H9 (cell line): ENCODE measurements at regions not wholly inside any gene's neighbourhood (a gene's known extent, or its start where the extent isn't known, plus 50 kb on each side); places are given as distances from the start of the nearest gene placed in this dataset.
A peak's percentile ranks its signal among the peaks of the same experiment; 100 is the strongest.

ENCODE experiments used
- DNase-seq: peaks from one replicate; pipeline ENCODE4 v3.0.0-alpha.2; 2017
- H2AFZ ChIP-seq: one replicate; pipeline ENCODE4 v1.6.1; 2013; ENCODE audit warnings: mild to moderate bottlenecking, low read length, control low read depth, moderate library complexity
- H2AK5ac ChIP-seq: 2 replicates; pipeline ENCODE4 v1.6.1; 2013; ENCODE audit warnings: low read length, control low read depth, mixed read lengths; ENCODE audit not compliant: insufficient read length
- H2BK120ac ChIP-seq: one replicate; pipeline ENCODE4 v1.6.1; 2013; ENCODE audit warnings: low read depth, mild to moderate bottlenecking, low read length, control low read depth, inconsistent platforms; ENCODE audit not compliant: poor library complexity, severe bottlenecking
- H2BK12ac ChIP-seq: 2 replicates; pipeline ENCODE4 v1.6.1; 2013; ENCODE audit warnings: low read length, control low read depth, mixed read lengths, low read depth; ENCODE audit not compliant: insufficient read length
- H2BK15ac ChIP-seq: 2 replicates; pipeline ENCODE4 v1.6.1; 2013; ENCODE audit warnings: low read depth, low read length, control low read depth
- H2BK20ac ChIP-seq: one replicate; pipeline ENCODE4 v1.6.1; 2013; ENCODE audit warnings: low read depth, mild to moderate bottlenecking, low read length, control low read depth, inconsistent platforms; ENCODE audit not compliant: poor library complexity, severe bottlenecking
- H2BK5ac ChIP-seq: 2 replicates; pipeline ENCODE4 v1.6.1; 2013; ENCODE audit warnings: low read length, control low read depth, mixed read lengths; ENCODE audit not compliant: insufficient read length
- H3K14ac ChIP-seq: 2 replicates; pipeline ENCODE4 v1.6.1; 2013; ENCODE audit warnings: low read length, control low read depth; ENCODE audit not compliant: insufficient read depth
- H3K18ac ChIP-seq: 2 replicates; pipeline ENCODE4 v1.6.1; 2013; ENCODE audit warnings: low read depth, mild to moderate bottlenecking, mixed read lengths, low read length, control low read depth; ENCODE audit not compliant: insufficient read length
- H3K23ac ChIP-seq: 2 replicates; pipeline ENCODE4 v1.6.1; 2013; ENCODE audit warnings: low read length, control low read depth, mixed read lengths, low read depth; ENCODE audit not compliant: insufficient read length
- H3K23me2 ChIP-seq: 2 replicates; pipeline ENCODE4 v1.6.1; 2013; ENCODE audit warnings: low read depth, mild to moderate bottlenecking, mixed read lengths, low read length, control low read depth; ENCODE audit not compliant: insufficient read length, poor library complexity, severe bottlenecking
- H3K27ac ChIP-seq: 2 replicates; pipeline ENCODE4 v1.5.1; 2013; ENCODE audit warnings: low read length, control low read depth, mixed read lengths, low read depth; ENCODE audit not compliant: insufficient read length
- H3K27me3 ChIP-seq: 2 replicates; pipeline ENCODE4 v1.6.1; 2013; ENCODE audit warnings: low read length, control low read depth, inconsistent platforms; ENCODE audit not compliant: insufficient read depth
- H3K4ac ChIP-seq: 2 replicates; pipeline ENCODE4 v1.6.1; 2013; ENCODE audit warnings: low read depth, mild to moderate bottlenecking, control low read depth, inconsistent platforms, low read length, moderate library complexity
- H3K4me1 ChIP-seq: 2 replicates; pipeline ENCODE4 v1.6.1; 2013; ENCODE audit warnings: low read length, control low read depth, inconsistent platforms; ENCODE audit not compliant: insufficient read depth
- H3K4me2 ChIP-seq: 2 replicates; pipeline ENCODE4 v1.6.1; 2013; ENCODE audit warnings: low read length, control low read depth, mixed read lengths; ENCODE audit not compliant: insufficient read length, insufficient read depth
- H3K56ac ChIP-seq: 2 replicates; pipeline ENCODE4 v1.6.1; 2013; ENCODE audit warnings: low read depth, mild to moderate bottlenecking, mixed read lengths, low read length, control low read depth; ENCODE audit not compliant: insufficient read length
- H3K79me1 ChIP-seq: 2 replicates; pipeline ENCODE4 v1.6.1; 2013; ENCODE audit warnings: low read depth, mild to moderate bottlenecking, moderate library complexity, low read length, control low read depth, inconsistent platforms; ENCODE audit not compliant: insufficient read depth, poor library complexity, severe bottlenecking
- H3K79me2 ChIP-seq: 2 replicates; pipeline ENCODE4 v1.6.1; 2013; ENCODE audit warnings: low read length, control low read depth, inconsistent platforms; ENCODE audit not compliant: insufficient read depth
- H3K9ac ChIP-seq: 2 replicates; pipeline ENCODE4 v1.6.1; 2013; ENCODE audit warnings: low read length, control low read depth, mixed read lengths; ENCODE audit not compliant: insufficient read length; ENCODE audit errors: extremely low read depth
- H3K9me3 ChIP-seq: one replicate; pipeline ENCODE4 v1.6.1; 2013; ENCODE audit warnings: low read depth, low read length, inconsistent platforms; ENCODE audit not compliant: control insufficient read depth
- H3T11ph ChIP-seq: one replicate; pipeline ENCODE4 v1.6.1; 2013; ENCODE audit warnings: mild to moderate bottlenecking, low read length, control low read depth, inconsistent platforms
- H4K20me1 ChIP-seq: one replicate; pipeline ENCODE4 v1.6.1; 2013; ENCODE audit not compliant: control insufficient read depth, insufficient read length, insufficient read depth
- H4K5ac ChIP-seq: 2 replicates; pipeline ENCODE4 v1.6.1; 2013; ENCODE audit warnings: low read depth, mild to moderate bottlenecking, mixed read lengths, low read length, control low read depth; ENCODE audit not compliant: insufficient read length
- H4K8ac ChIP-seq: replicated peaks from 2 replicates; pipeline ENCODE4 v1.6.1; 2013; ENCODE audit warnings: low read length, control low read depth, mixed read lengths, low read depth; ENCODE audit not compliant: insufficient read length
- H4K91ac ChIP-seq: 2 replicates; pipeline ENCODE4 v1.6.1; 2013; ENCODE audit warnings: low read depth, mild to moderate bottlenecking, moderate library complexity, mixed read lengths, low read length, control low read depth; ENCODE audit not compliant: insufficient read length
- H3K27ac Mint-ChIP-seq, 3 experiments: 2 replicates in 2 of 3; 3 replicates in 1 of 3; pipeline ENCODE4 v1.8.0; 2020 to 2021; ENCODE audit warnings: mixed read lengths in 3 of 3, mild to moderate bottlenecking in 1 of 3, moderate library complexity in 1 of 3
- H3K27me3 Mint-ChIP-seq: 2 replicates; pipeline ENCODE4 v1.8.0; 2021; ENCODE audit warnings: low read depth, mild to moderate bottlenecking, moderate library complexity, mixed read lengths
- H3K36me3 Mint-ChIP-seq, 3 experiments: 2 replicates in 2 of 3; 3 replicates in 1 of 3; pipeline ENCODE4 v1.8.0; 2020 to 2021; ENCODE audit warnings: low read depth in 3 of 3, mixed read lengths in 3 of 3; ENCODE audit not compliant: insufficient read depth in 1 of 3
- H3K4me1 Mint-ChIP-seq, 2 experiments: 2 replicates each; pipeline ENCODE4 v1.8.0; 2020; ENCODE audit warnings: mixed read lengths in 2 of 2
- H3K4me3 Mint-ChIP-seq, 2 experiments: 2 replicates in 1 of 2; 3 replicates in 1 of 2; pipeline ENCODE4 v1.8.0; 2020 to 2021; ENCODE audit warnings: mild to moderate bottlenecking in 2 of 2, mixed read lengths in 2 of 2, moderate library complexity in 1 of 2
- H3K9me3 Mint-ChIP-seq, 2 experiments: 2 replicates in 1 of 2; 3 replicates in 1 of 2; pipeline ENCODE4 v1.8.0; 2020; ENCODE audit warnings: mild to moderate bottlenecking in 2 of 2, mixed read lengths in 2 of 2, moderate library complexity in 1 of 2
- WGBS: extraction: QIAGEN DNeasy Blood & Tissue Kit; methylation state at CpG from one replicate; pipeline ENCODE4 v1.1.7; 2013; ENCODE audit warnings: missing lambda C conversion rate, low lambda C conversion rate, mixed read lengths; ENCODE audit not compliant: insufficient read length; ENCODE audit errors: extremely low coverage; 5-methylcytosine and 5-hydroxymethylcytosine counted together
- TF ChIP-seq, protein P1 (sequence below): fragments of 200-600 bp; sonication (generic); conservative IDR thresholded peaks from 3 replicates; pipeline ENCODE4 v1.8.0; 2021; ENCODE audit warnings: antibody characterized with exemption, mild to moderate bottlenecking

DNA sequence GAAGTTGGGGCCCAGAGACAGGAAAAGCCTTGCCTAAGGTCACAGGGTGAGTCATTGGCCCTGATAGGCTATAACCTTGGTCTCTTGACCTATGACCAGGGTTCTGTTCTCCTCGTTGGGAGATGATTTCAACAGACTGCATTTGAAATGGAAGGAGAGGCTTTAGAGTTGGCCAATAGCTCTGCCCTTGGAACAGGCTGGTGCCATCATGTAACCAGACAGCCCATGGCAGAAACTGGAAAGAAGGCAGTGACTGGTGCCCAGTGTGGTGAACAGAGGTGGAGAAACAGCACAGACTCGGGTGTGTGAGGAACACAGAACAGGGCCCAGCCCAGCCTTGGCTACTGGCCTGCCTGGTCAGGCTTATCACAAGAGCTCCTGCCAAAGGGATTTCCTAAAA lies 109.8 kb upstream of the SLC25A48 start:
- no peaks in the 10 kb centered on the region for H3K9me3 ChIP-seq
- no peak overlapping the region for H3K4ac ChIP-seq
- H2BK5ac ChIP-seq, result no peak overlapping the region
- no peaks in the 10 kb centered on the region for H3K79me2 ChIP-seq
- H3K79me1 ChIP-seq, result no peaks in the 10 kb centered on the region
- H3K23ac ChIP-seq, result no peak overlapping the region
- peaks cover 32 to 38% of the 10 kb centered on the region in 2 experiments for H3K4me1 Mint-ChIP-seq
- H2AK5ac ChIP-seq, result no peak overlapping the region
- no peak overlapping the region for H4K5ac ChIP-seq
- peak overlapping the region; percentile 65; the same call in 1 of the 2 replicates for H3K14ac ChIP-seq
- H3K27me3 Mint-ChIP-seq, result peaks cover 5% of the 10 kb centered on the region
- no peak overlapping the region for H3K56ac ChIP-seq
- no peak overlapping the region for H3K9ac ChIP-seq
- H3K4me1 ChIP-seq, result no peaks in the 10 kb centered on the region; the same call in 1 of the 2 replicates
- H3K27ac ChIP-seq, result no peak overlapping the region
- no peak for DNase-seq
- H2BK15ac ChIP-seq, result no peak overlapping the region
- no peaks in the 10 kb centered on the region for H3K23me2 ChIP-seq
- WGBS, result no CpG with 5 or more reads among the region's 2 CpGs
- H3K4me3 Mint-ChIP-seq, result no peak overlapping the region
- no peak overlapping the region for H2AFZ ChIP-seq
- TF ChIP-seq, protein P1, sequence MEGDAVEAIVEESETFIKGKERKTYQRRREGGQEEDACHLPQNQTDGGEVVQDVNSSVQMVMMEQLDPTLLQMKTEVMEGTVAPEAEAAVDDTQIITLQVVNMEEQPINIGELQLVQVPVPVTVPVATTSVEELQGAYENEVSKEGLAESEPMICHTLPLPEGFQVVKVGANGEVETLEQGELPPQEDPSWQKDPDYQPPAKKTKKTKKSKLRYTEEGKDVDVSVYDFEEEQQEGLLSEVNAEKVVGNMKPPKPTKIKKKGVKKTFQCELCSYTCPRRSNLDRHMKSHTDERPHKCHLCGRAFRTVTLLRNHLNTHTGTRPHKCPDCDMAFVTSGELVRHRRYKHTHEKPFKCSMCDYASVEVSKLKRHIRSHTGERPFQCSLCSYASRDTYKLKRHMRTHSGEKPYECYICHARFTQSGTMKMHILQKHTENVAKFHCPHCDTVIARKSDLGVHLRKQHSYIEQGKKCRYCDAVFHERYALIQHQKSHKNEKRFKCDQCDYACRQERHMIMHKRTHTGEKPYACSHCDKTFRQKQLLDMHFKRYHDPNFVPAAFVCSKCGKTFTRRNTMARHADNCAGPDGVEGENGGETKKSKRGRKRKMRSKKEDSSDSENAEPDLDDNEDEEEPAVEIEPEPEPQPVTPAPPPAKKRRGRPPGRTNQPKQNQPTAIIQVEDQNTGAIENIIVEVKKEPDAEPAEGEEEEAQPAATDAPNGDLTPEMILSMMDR, result no peak
- H3T11ph ChIP-seq, result no peak overlapping the region
- H2BK12ac ChIP-seq, result no peak overlapping the region
- H3K9me3 Mint-ChIP-seq, result no peaks in the 10 kb centered on the region
- H3K27me3 ChIP-seq, result no peaks in the 10 kb centered on the region
- H4K20me1 ChIP-seq, result no peaks in the 10 kb centered on the region
- H3K4me2 ChIP-seq, result no peak overlapping the region
- H4K91ac ChIP-seq, result no peak overlapping the region
- no peak overlapping the region for H2BK20ac ChIP-seq
- H3K27ac Mint-ChIP-seq, result no peak overlapping the region
- peak overlapping the region; percentile 27 for H3K18ac ChIP-seq
- no peak overlapping the region for H4K8ac ChIP-seq
- H3K36me3 Mint-ChIP-seq, result no peaks in the 10 kb centered on the region
- no peak overlapping the region for H2BK120ac ChIP-seq
